ENCODE measurements at regions not wholly inside any gene's neighbourhood (a gene's known extent, or its start where the extent isn't known, plus 50 kb on each side); places are given as distances from the start of the nearest gene placed in this dataset.
"Not testable (repeated sequence)": the region's sequence is repeated elsewhere in the genome, so short reads cannot be mapped to it uniquely, and the experiment has no call there.

DNA sequence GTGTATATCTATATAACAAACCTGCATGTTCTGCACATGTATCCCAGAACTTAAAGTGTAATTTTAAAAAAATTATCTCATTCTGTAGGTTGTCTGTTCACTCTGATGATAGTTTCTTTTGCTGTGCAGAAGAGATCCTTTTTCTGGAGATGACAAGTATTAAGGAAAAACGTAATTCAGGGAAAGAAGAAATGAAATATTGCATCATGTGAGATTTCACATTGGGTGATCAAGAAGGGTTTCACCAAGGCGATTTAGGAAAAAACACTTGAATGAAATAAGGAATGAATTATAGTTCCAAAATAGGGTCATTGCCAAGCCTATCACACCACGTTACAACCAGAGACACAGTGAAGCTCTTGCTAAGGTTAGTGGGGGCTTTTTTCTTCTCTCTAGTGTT, 227.9 kb downstream of the HNRNPD start:
- H3K4me3 Mint-ChIP-seq = no peak overlapping the region
- ChIA-PET CTCF (no interaction called here), POLR2A (no interaction called here)
- no peak overlapping the region for H3K27ac Mint-ChIP-seq
- no peaks in the 10 kb centered on the region for H3K4me1 Mint-ChIP-seq (ENCODE audit: low read depth)
- no peaks in the 10 kb centered on the region for H3K27me3 Mint-ChIP-seq
- H3K9me3 Mint-ChIP-seq = no peaks in the 10 kb centered on the region
- intact Hi-C loops (cut with micrococcal nuclease) = no loop called here
- H3K36me3 Mint-ChIP-seq = no peaks in the 10 kb centered on the region
- no peak for DNase-seq

DNA sequence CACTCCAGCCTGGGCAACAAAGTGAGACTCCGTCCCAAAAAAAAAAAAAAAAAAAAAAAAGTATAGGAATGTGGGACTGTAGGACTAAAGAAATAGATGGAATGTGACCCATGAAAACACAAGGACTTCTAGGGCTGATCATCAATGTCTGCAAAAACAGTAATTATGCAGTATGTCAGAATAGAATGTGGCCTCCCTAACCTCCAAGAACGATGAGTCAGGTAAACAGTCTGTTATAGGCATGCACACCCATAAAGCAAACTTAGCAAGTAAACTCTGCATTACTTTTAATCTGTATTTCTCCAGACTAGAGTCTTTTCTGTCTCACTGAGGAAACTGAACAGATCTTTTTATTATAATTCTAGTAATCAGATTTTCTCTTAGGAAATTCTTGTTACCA, 233.4 kb downstream of the HNRNPD start:
- peaks cover 27% of the 10 kb centered on the region for H3K4me1 Mint-ChIP-seq (ENCODE audit: low read depth)
- intact Hi-C loops (cut with micrococcal nuclease) = no loop called here
- no peak for DNase-seq
- ChIA-PET POLR2A (no interaction called here), CTCF (no interaction called here)
- no peak overlapping the region for H3K27ac Mint-ChIP-seq
- H3K4me3 Mint-ChIP-seq = no peak overlapping the region
- H3K27me3 Mint-ChIP-seq = no peaks in the 10 kb centered on the region
- no peaks in the 10 kb centered on the region for H3K9me3 Mint-ChIP-seq
- no peaks in the 10 kb centered on the region for H3K36me3 Mint-ChIP-seq

DNA sequence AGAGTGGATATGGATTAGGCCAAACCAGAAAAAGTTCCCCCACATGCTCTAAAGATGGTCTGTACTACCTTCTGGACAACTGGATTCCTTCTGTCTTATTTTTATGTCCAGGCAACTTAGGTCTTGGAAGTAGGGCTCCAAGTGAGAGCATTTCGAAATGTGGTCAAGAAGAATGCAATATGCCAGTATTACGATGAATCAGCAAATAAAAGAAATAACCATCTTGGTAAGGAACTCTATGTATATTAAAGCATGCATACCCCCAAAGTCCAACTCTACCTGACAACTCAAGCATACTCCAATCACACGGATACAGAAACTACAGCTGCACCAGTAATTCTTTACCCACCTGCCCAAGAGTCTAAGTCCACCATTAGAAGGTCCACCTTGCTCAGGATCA, 234.5 kb downstream of the HNRNPD start:
- Mint-ChIP-seq H3K27ac (no peak overlapping the region), H3K27me3 (no peaks in the 10 kb centered on the region), H3K36me3 (no peaks in the 10 kb centered on the region), H3K4me3 (no peak overlapping the region), H3K9me3 (no peaks in the 10 kb centered on the region), H3K4me1 (ENCODE audit: low read depth) (peaks cover 31% of the 10 kb centered on the region)
- CTCF ChIA-PET = no interaction called here
- intact Hi-C loops (cut with micrococcal nuclease) = loop anchor here (5.0 to 10.0 kb wide), 2 partner anchors 94 to 148 kb away; no protein-coding TSS in a partner anchor
- POLR2A ChIA-PET = no interaction called here
- DNase-seq = no peak

- POLR2A ChIA-PET = no interaction called here
- Mint-ChIP-seq H3K4me1 (ENCODE audit: low read depth) (peaks cover 31% of the 10 kb centered on the region), H3K4me3 (no peak overlapping the region), H3K9me3 (no peaks in the 10 kb centered on the region), H3K27ac (peak overlapping the region; percentile 34), H3K36me3 (no peaks in the 10 kb centered on the region), H3K27me3 (no peaks in the 10 kb centered on the region)
- intact Hi-C loops (cut with micrococcal nuclease) = loop anchor here (5.0 to 10.0 kb wide), 2 partner anchors 94 to 149 kb away; no protein-coding TSS in a partner anchor
- peak; percentile 35 for DNase-seq
- CTCF ChIA-PET = interaction anchor here (0.7 kb wide), 1 partner anchor 10 kb away, joined by 3 read pairs; no protein-coding TSS in a partner anchor
These were observed 235.4 kb downstream of the HNRNPD start for GRCh38 chr4:82138374-82138773.

GRCh38 chr4:82136161-82136801, 237.5 kb downstream of the HNRNPD start:
- Mint-ChIP-seq H3K4me3 (no peak overlapping the region), H3K27ac (no peak overlapping the region), H3K4me1 (ENCODE audit: low read depth) (peaks cover 31% of the 10 kb centered on the region), H3K9me3 (no peaks in the 10 kb centered on the region), H3K27me3 (no peaks in the 10 kb centered on the region), H3K36me3 (no peaks in the 10 kb centered on the region)
- ChIA-PET POLR2A (no interaction called here), CTCF (no interaction called here)
- DNase-seq = no peak
- intact Hi-C loops (cut with micrococcal nuclease) = loop anchor here (5.0 to 10.0 kb wide), 2 partner anchors 91 to 151 kb away; no protein-coding TSS in a partner anchor

- H3K4me1 Mint-ChIP-seq (ENCODE audit: low read depth) = peaks cover 2% of the 10 kb centered on the region
- intact Hi-C loops (cut with micrococcal nuclease) = loop anchor here (5.0 kb wide), 1 partner anchor 74 kb away; no protein-coding TSS in a partner anchor
- POLR2A ChIA-PET = no interaction called here
- CTCF ChIA-PET = interaction anchor here (0.6 kb wide), 1 partner anchor 10 kb away, joined by 3 read pairs; no protein-coding TSS in a partner anchor
- no peaks in the 10 kb centered on the region for H3K27me3 Mint-ChIP-seq
- DNase-seq = no peak
- no peaks in the 10 kb centered on the region for H3K9me3 Mint-ChIP-seq
- H3K27ac Mint-ChIP-seq = no peak overlapping the region
- H3K36me3 Mint-ChIP-seq = no peaks in the 10 kb centered on the region
- H3K4me3 Mint-ChIP-seq = no peak overlapping the region
These were observed 245.4 kb downstream of the HNRNPD start for GRCh38 chr4:82128355-82128754.

GRCh38 chr4:82126512-82127040, 247.2 kb downstream of the HNRNPD start:
- Mint-ChIP-seq H3K36me3 (no peaks in the 10 kb centered on the region), H3K4me3 (no peak overlapping the region), H3K4me1 (ENCODE audit: low read depth) (peaks cover 2% of the 10 kb centered on the region), H3K27me3 (no peaks in the 10 kb centered on the region), H3K27ac (no peak overlapping the region), H3K9me3 (no peaks in the 10 kb centered on the region)
- CTCF ChIA-PET = no interaction called here
- intact Hi-C loops (cut with micrococcal nuclease) = loop anchor here (5.0 kb wide), 1 partner anchor 76 kb away; no protein-coding TSS in a partner anchor
- POLR2A ChIA-PET = no interaction called here
- DNase-seq = no peak

DNA sequence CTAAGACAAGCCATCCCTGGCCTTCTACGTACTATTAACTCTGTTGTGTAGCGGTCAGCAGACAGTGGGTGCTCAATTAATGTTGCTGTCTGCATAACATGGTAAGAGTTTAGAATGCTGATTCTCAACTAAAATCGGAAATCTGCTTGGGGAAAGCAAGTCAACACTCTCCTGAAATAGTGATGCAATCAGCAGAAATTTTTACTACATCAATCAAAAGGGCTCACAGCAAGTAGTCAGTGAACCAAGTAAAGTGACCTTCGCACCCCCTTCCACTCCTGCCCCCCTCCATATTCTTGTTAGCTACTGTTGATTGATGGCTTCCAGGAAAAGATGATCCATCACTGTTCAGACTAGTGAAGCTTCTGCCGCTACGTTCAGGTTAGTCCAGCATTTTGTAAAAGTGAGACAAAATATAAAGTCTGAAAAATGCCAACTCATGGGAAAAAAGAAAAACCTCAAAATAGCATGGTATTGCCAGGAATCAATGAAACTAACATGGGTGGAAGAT, 247.9 kb downstream of the HNRNPD start:
- peaks cover 2% of the 10 kb centered on the region for H3K4me1 Mint-ChIP-seq (ENCODE audit: low read depth)
- no peak for DNase-seq
- no peak overlapping the region for H3K4me3 Mint-ChIP-seq
- CTCF ChIA-PET = no interaction called here
- H3K9me3 Mint-ChIP-seq = no peaks in the 10 kb centered on the region
- H3K27me3 Mint-ChIP-seq = no peaks in the 10 kb centered on the region
- POLR2A ChIA-PET = no interaction called here
- H3K36me3 Mint-ChIP-seq = no peaks in the 10 kb centered on the region
- intact Hi-C loops (cut with micrococcal nuclease) = loop anchor here (5.0 kb wide), 1 partner anchor 76 kb away; no protein-coding TSS in a partner anchor
- no peak overlapping the region for H3K27ac Mint-ChIP-seq

GRCh38 chr4:82124932-82125786, 248.6 kb downstream of the HNRNPD start:
- peaks cover 2% of the 10 kb centered on the region for H3K4me1 Mint-ChIP-seq (ENCODE audit: low read depth)
- no peak overlapping the region for H3K4me3 Mint-ChIP-seq
- H3K36me3 Mint-ChIP-seq = no peaks in the 10 kb centered on the region
- DNase-seq = no peak
- intact Hi-C loops (cut with micrococcal nuclease) = loop anchor here (5.0 kb wide), 3 partner anchors 77 to 718 kb away; no protein-coding TSS in a partner anchor
- CTCF ChIA-PET = no interaction called here
- POLR2A ChIA-PET = no interaction called here
- no peak overlapping the region for H3K27ac Mint-ChIP-seq
- H3K9me3 Mint-ChIP-seq = no peaks in the 10 kb centered on the region
- H3K27me3 Mint-ChIP-seq = no peaks in the 10 kb centered on the region

- no peaks in the 10 kb centered on the region for H3K27me3 Mint-ChIP-seq
- no peak overlapping the region for H3K4me3 Mint-ChIP-seq
- ChIA-PET CTCF (no interaction called here), POLR2A (no interaction called here)
- DNase-seq = no peak
- no peak overlapping the region for H3K27ac Mint-ChIP-seq
- H3K9me3 Mint-ChIP-seq = no peaks in the 10 kb centered on the region
- H3K36me3 Mint-ChIP-seq = no peaks in the 10 kb centered on the region
- peaks cover 2% of the 10 kb centered on the region for H3K4me1 Mint-ChIP-seq (ENCODE audit: low read depth)
- intact Hi-C loops (cut with micrococcal nuclease) = loop anchor here (5.0 kb wide), 2 partner anchors 143 to 717 kb away; no protein-coding TSS in a partner anchor
These were observed 249.4 kb downstream of the HNRNPD start for GRCh38 chr4:82124365-82124764.

- ChIA-PET POLR2A (no interaction called here), CTCF (no interaction called here)
- Mint-ChIP-seq H3K27ac (no peak overlapping the region), H3K4me3 (no peak overlapping the region), H3K4me1 (ENCODE audit: low read depth) (peaks cover 2% of the 10 kb centered on the region), H3K9me3 (no peaks in the 10 kb centered on the region), H3K36me3 (no peaks in the 10 kb centered on the region), H3K27me3 (no peaks in the 10 kb centered on the region)
- peak; percentile 11 for DNase-seq
- intact Hi-C loops (cut with micrococcal nuclease) = loop anchor here (5.0 kb wide), 2 partner anchors 143 to 717 kb away; no protein-coding TSS in a partner anchor
These were observed 249.9 kb downstream of the HNRNPD start for GRCh38 chr4:82123934-82124333.

DNA sequence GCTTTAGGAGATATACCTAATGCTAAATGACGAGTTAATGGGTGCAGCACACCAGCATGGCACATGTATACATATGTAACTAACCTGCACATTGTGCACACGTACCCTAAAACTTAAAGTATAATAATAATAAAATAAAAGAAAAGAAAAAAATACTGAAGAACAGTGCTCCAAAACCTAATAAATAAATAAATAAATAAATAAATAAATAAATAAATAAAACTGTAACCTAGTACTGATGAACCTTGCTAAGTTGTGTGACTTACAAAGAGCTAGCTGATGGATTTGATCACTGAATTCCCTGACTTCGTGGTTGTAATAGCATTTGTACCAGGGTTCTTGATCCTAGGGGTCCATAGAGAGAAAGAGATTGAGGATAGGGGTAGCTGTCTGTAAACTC, 258.6 kb downstream of the HNRNPD start:
- intact Hi-C loops (cut with micrococcal nuclease); CTCF ChIA-PET; H3K36me3 Mint-ChIP-seq; H3K27me3 Mint-ChIP-seq; H3K9me3 Mint-ChIP-seq; H3K4me3 Mint-ChIP-seq; H3K27ac Mint-ChIP-seq; POLR2A ChIA-PET; H3K4me1 Mint-ChIP-seq (ENCODE audit: low read depth); DNase-seq: not testable (repeated sequence)

Data from activated CD4-positive, alpha-beta memory T cell treated with anti-CD3 and anti-CD28 coated beads for 36 hours (primary cell).